SK-N-MC (cell line): ENCODE measurements at regions not wholly inside any gene's neighbourhood (a gene's known extent, or its start where the extent isn't known, plus 50 kb on each side); places are given as distances from the start of the nearest gene placed in this dataset.

ENCODE experiments used
- EZH2 ChIP-seq: fragments of 200-600 bp; sonication (generic); IDR thresholded peaks from one replicate; pipeline ENCODE4 v1.6.1; 2017; ENCODE audit warnings: antibody characterized with exemption
- FOXP2 ChIP-seq: optimal IDR thresholded peaks from 2 replicates; pipeline ENCODE3; 2011; ENCODE audit warnings: mild to moderate bottlenecking, moderate library complexity; ENCODE audit not compliant: insufficient read depth; ENCODE audit errors: extremely low read length, control extremely low read depth
- POLR2AphosphoS5 ChIP-seq: IDR thresholded peaks from 2 replicates; pipeline ENCODE4 v1.6.1; 2012; ENCODE audit warnings: mild to moderate bottlenecking, low read depth, low read length, borderline replicate concordance

GRCh38 chr3:63135367-63135766 is 142.7 kb upstream of the SYNPR start:
- TF ChIP-seq POLR2AphosphoS5 (no peak), EZH2 (no peak), FOXP2 (no peak)
